ENCODE measurements at regions not wholly inside any gene's neighbourhood (a gene's known extent, or its start where the extent isn't known, plus 50 kb on each side); places are given as distances from the start of the nearest gene placed in this dataset.

DNA sequence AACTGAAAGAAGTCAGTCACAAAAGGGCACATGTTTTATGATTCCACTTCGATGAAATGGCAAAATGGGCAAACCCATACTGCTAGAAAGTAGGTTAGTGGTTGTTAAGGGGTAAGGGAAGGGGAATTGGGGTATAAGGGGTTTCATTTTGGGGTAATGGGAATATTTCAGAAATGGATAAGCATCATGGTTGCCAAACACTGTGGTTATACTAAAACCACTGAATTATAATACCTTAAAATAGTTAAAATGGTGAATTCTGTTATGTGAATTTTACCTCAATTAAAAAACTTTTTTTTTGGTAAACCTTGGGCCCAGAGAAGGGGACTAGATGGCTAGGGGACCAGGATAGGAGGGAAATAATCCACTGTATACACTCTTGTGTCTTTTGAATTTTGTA, 52.3 kb upstream of the BHLHE40 start:
- TF ChIP-seq, protein P1, sequence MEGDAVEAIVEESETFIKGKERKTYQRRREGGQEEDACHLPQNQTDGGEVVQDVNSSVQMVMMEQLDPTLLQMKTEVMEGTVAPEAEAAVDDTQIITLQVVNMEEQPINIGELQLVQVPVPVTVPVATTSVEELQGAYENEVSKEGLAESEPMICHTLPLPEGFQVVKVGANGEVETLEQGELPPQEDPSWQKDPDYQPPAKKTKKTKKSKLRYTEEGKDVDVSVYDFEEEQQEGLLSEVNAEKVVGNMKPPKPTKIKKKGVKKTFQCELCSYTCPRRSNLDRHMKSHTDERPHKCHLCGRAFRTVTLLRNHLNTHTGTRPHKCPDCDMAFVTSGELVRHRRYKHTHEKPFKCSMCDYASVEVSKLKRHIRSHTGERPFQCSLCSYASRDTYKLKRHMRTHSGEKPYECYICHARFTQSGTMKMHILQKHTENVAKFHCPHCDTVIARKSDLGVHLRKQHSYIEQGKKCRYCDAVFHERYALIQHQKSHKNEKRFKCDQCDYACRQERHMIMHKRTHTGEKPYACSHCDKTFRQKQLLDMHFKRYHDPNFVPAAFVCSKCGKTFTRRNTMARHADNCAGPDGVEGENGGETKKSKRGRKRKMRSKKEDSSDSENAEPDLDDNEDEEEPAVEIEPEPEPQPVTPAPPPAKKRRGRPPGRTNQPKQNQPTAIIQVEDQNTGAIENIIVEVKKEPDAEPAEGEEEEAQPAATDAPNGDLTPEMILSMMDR (IDR thresholded peaks at IDR 0.05; ENCODE audit: low read depth, low read length), result no peak
- DNase-seq (ENCODE audit: low read depth in 1 of 2, low spot score in 1 of 2), result no peak
- Histone ChIP-seq H3K36me3 (no peaks in the 10 kb centered on the region), H3K27me3 (no peaks in the 10 kb centered on the region), H3K27ac (no peak overlapping the region), H3K9me3 (ENCODE audit: low read depth) (no peaks in the 10 kb centered on the region), H3K4me3 (no peak overlapping the region), H3K4me1 (ENCODE audit: low read depth) (no peaks in the 10 kb centered on the region)

DNA sequence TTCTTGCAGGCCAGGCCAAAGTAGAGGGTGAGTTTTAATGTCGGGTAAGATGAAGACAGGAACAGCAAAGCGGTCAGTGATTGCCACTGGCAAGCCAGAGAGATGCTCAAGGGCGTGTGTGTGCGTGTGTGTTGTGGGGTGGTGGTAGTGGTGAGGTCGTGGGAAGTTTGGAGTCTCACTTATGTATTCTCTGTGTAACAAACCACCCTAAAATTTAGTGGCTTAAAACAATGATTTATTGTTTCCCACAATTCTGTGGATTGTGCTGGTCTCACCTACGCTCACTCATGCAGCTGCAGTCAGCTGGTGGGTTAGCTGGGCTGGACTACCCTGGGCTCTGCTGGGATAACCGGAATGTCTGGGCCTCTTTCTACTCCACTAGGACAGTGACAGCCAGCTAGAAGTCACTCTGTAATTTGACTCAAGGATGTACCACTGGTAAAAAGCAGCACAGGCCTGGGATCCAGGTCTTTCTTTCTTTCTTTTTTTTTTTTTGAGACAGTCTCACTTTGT, 50.9 kb upstream of the BHLHE40 start:
- Histone ChIP-seq H3K4me1 (ENCODE audit: low read depth) (no peaks in the 10 kb centered on the region), H3K9me3 (ENCODE audit: low read depth) (no peaks in the 10 kb centered on the region), H3K36me3 (no peaks in the 10 kb centered on the region), H3K27me3 (no peaks in the 10 kb centered on the region), H3K4me3 (no peak overlapping the region), H3K27ac (no peak overlapping the region)
- DNase-seq (ENCODE audit: low read depth in 1 of 2, low spot score in 1 of 2), result no peak
- TF ChIP-seq, protein P1 (IDR thresholded peaks at IDR 0.05; ENCODE audit: low read depth, low read length), result no peak
